KMS-11 (cell line): ENCODE measurements at regions not wholly inside any gene's neighbourhood (a gene's known extent, or its start where the extent isn't known, plus 50 kb on each side); places are given as distances from the start of the nearest gene placed in this dataset.

ENCODE experiments used
- H2AFZ ChIP-seq: fragments of 200-600 bp; sonication (generic); 2 replicates; pipeline ENCODE4 v1.6.1; 2016; ENCODE audit warnings: antibody characterized with exemption, mixed run types, low read depth
- H3K27ac ChIP-seq: fragments of 200-600 bp; sonication (generic); 2 replicates; pipeline ENCODE4 v1.6.1; 2016; ENCODE audit warnings: mild to moderate bottlenecking, mixed run types
- H3K27me3 ChIP-seq: fragments of 200-600 bp; sonication (generic); 2 replicates; pipeline ENCODE4 v1.6.1; 2017; ENCODE audit warnings: mild to moderate bottlenecking, low read depth, mixed run types, moderate library complexity; ENCODE audit not compliant: insufficient read depth
- H3K36me3 ChIP-seq: fragments of 200-600 bp; sonication (generic); 2 replicates; pipeline ENCODE4 v1.6.1; 2017; ENCODE audit warnings: mild to moderate bottlenecking, mixed run types; ENCODE audit not compliant: insufficient read depth
- H3K4me1 ChIP-seq: fragments of 200-600 bp; sonication (generic); 2 replicates; pipeline ENCODE4 v1.6.1; 2016; ENCODE audit warnings: mild to moderate bottlenecking, low read depth, mixed run types; ENCODE audit not compliant: poor library complexity, severe bottlenecking
- H3K4me2 ChIP-seq: fragments of 200-600 bp; sonication (generic); 2 replicates; pipeline ENCODE4 v1.7.0; 2016; ENCODE audit warnings: mild to moderate bottlenecking, mixed run types
- H3K4me3 ChIP-seq: fragments of 200-600 bp; sonication (generic); IDR thresholded peaks from 2 replicates; pipeline ENCODE4 v1.6.1; 2017; ENCODE audit warnings: low read depth, low read length, mixed read lengths; ENCODE audit not compliant: insufficient read depth
- H3K79me2 ChIP-seq: fragments of 200-600 bp; sonication (generic); 2 replicates; pipeline ENCODE4 v1.6.1; 2016; ENCODE audit warnings: low read depth, mixed run types; ENCODE audit not compliant: insufficient read depth
- H3K9ac ChIP-seq: fragments of 200-600 bp; sonication (generic); 2 replicates; pipeline ENCODE4 v1.6.1; 2016; ENCODE audit warnings: mild to moderate bottlenecking, mixed run types
- H4K20me1 ChIP-seq: fragments of 200-600 bp; sonication (generic); 2 replicates; pipeline ENCODE4 v1.6.1; 2016; ENCODE audit warnings: mild to moderate bottlenecking, mixed run types; ENCODE audit not compliant: insufficient read depth
- TF ChIP-seq, protein P1 (sequence below): fragments of 200-600 bp; sonication (generic); conservative IDR thresholded peaks from 2 replicates; pipeline ENCODE4 v1.6.1; 2017; ENCODE audit warnings: low read depth, mild to moderate bottlenecking, antibody characterized with exemption, low read length, moderate library complexity, mixed read lengths

DNA sequence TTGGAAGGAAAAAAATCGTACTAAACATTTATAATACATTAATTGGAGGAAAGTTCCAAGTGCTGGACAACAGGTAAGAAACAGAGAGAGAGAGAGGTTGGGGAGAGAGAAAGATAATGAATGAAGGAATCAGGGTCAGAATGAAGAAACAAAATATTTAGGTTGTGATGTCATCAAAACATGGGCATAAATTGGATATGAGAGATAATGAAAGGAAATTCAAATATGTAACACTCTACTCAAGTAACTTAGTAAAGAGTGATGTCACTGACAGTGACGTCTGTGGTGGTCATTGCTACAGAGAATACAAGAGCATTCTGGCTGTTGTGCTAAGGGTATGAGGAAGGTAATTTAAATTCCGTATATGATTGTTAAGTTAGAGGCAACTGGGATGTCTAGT is 543.4 kb upstream of the COX7C start:
- H3K4me2 ChIP-seq, result no peak overlapping the region

DNA sequence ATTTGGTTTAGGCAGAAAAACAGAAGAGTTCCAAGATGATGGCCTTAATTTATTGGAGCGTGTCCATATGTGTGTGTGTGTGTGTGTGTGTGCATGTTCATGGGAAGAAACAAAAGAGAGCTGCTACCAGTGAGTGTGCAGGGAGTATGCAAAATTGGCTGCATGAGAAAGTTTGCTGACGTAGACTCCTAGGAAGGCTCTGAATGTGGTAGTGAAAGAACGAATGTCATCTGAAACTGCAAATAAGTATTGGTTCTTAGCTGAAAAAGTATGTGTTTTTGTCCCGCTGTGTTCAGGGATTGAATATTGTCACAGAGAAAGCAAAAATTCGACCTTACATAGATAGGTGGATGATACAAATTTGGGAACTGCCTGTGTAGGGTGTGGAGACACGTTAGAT is 542.6 kb upstream of the COX7C start:
- no peaks in the 10 kb centered on the region for H3K27me3 ChIP-seq
- H3K9ac ChIP-seq, result no peak overlapping the region
- no peak overlapping the region for H2AFZ ChIP-seq
- no peaks in the 10 kb centered on the region for H3K79me2 ChIP-seq
- H3K4me3 ChIP-seq, result no peak overlapping the region
- no peaks in the 10 kb centered on the region for H3K4me1 ChIP-seq
- H4K20me1 ChIP-seq, result no peaks in the 10 kb centered on the region
- TF ChIP-seq, protein P1, sequence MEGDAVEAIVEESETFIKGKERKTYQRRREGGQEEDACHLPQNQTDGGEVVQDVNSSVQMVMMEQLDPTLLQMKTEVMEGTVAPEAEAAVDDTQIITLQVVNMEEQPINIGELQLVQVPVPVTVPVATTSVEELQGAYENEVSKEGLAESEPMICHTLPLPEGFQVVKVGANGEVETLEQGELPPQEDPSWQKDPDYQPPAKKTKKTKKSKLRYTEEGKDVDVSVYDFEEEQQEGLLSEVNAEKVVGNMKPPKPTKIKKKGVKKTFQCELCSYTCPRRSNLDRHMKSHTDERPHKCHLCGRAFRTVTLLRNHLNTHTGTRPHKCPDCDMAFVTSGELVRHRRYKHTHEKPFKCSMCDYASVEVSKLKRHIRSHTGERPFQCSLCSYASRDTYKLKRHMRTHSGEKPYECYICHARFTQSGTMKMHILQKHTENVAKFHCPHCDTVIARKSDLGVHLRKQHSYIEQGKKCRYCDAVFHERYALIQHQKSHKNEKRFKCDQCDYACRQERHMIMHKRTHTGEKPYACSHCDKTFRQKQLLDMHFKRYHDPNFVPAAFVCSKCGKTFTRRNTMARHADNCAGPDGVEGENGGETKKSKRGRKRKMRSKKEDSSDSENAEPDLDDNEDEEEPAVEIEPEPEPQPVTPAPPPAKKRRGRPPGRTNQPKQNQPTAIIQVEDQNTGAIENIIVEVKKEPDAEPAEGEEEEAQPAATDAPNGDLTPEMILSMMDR, result no peak
- H3K27ac ChIP-seq, result no peak overlapping the region
- H3K4me2 ChIP-seq, result no peak overlapping the region
- H3K36me3 ChIP-seq, result no peaks in the 10 kb centered on the region

More for the DNA sequence above, 543.4 kb upstream of the COX7C start:
- H3K4me1 ChIP-seq, result no peaks in the 10 kb centered on the region
- no peak overlapping the region for H3K4me3 ChIP-seq
- no peaks in the 10 kb centered on the region for H3K36me3 ChIP-seq
- H2AFZ ChIP-seq, result no peak overlapping the region
- TF ChIP-seq, protein P1, result no peak
- no peaks in the 10 kb centered on the region for H3K79me2 ChIP-seq
- H3K27ac ChIP-seq, result no peak overlapping the region
- H3K9ac ChIP-seq, result no peak overlapping the region
- no peaks in the 10 kb centered on the region for H3K27me3 ChIP-seq
- no peaks in the 10 kb centered on the region for H4K20me1 ChIP-seq

DNA sequence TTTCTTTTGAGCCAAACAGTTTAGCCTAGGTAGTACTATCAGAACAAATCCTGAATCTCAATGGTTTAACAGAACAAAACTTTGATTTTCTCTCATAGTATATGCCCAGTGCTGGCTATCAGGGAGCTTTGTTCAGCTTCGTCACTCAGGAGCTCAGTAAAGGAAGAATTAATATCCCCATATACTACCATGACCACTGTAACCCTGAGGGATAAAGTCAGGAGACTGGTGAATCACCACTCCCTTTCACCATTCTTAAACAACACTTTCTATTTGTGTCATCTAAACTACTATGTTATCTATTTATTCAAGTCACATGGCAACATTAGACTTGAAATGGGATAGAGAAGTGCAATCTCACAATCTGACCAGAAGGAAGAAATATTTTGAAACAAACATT is 522.6 kb upstream of the COX7C start:
- Histone ChIP-seq H4K20me1 (no peaks in the 10 kb centered on the region), H3K27me3 (no peaks in the 10 kb centered on the region), H3K4me2 (no peak overlapping the region), H3K79me2 (no peaks in the 10 kb centered on the region), H3K4me3 (no peak overlapping the region), H3K9ac (no peak overlapping the region), H3K36me3 (no peaks in the 10 kb centered on the region), H3K27ac (no peak overlapping the region), H2AFZ (no peak overlapping the region), H3K4me1 (no peaks in the 10 kb centered on the region)
- TF ChIP-seq, protein P1, result no peak

DNA sequence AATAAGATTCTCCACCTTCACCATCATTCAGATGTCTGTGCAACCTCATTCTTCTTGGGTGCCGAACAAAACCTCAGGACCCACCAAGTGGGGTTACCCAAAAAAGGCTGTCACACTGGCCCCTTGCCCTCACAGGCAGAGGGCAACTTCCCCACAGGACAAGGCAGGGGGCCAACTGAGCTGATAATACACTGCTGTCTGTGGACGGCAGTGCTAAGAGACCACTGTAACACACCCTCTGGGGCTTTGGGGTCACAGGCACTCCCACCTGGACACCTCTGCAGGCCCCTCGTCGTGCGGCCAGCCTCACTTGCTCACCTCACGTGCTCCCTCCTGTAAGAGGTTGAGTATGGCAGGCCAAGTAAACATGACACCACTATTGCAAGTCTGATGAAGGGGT is 515.8 kb upstream of the COX7C start:
- H3K36me3 ChIP-seq, result no peaks in the 10 kb centered on the region
- no peak overlapping the region for H3K9ac ChIP-seq
- H3K27me3 ChIP-seq, result no peaks in the 10 kb centered on the region
- TF ChIP-seq, protein P1, result no peak
- H3K4me1 ChIP-seq, result no peaks in the 10 kb centered on the region
- H2AFZ ChIP-seq, result no peak overlapping the region
- no peaks in the 10 kb centered on the region for H4K20me1 ChIP-seq
- no peak overlapping the region for H3K27ac ChIP-seq
- no peak overlapping the region for H3K4me2 ChIP-seq
- no peak overlapping the region for H3K4me3 ChIP-seq
- no peaks in the 10 kb centered on the region for H3K79me2 ChIP-seq

DNA sequence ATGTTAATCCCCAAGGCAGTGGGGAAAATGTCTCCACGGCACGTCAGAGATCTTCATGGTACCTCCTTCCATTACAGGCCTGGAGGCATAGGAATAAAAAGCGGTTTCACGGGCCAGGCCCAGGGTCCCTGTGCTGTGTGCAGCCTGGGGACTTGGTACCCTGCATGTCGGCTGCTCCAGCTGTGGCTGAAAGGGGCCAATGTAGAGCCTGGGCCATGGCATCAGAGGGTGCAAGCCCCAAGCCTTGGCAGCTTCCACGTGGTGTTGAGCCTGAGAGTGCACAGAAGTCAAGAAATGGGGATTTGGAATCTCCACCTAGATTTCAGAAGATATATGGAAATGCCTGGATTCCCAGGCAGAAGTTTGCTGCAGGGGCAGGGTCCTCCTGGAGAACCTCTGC is 508.9 kb upstream of the COX7C start:
- H3K4me2 ChIP-seq, result no peak overlapping the region
- H3K79me2 ChIP-seq, result no peaks in the 10 kb centered on the region
- H3K4me3 ChIP-seq, result no peak overlapping the region
- H3K4me1 ChIP-seq, result no peaks in the 10 kb centered on the region
- no peak overlapping the region for H3K27ac ChIP-seq
- no peak overlapping the region for H3K9ac ChIP-seq
- TF ChIP-seq, protein P1, result no peak
- H2AFZ ChIP-seq, result no peak overlapping the region
- no peaks in the 10 kb centered on the region for H3K27me3 ChIP-seq
- H3K36me3 ChIP-seq, result no peaks in the 10 kb centered on the region
- no peaks in the 10 kb centered on the region for H4K20me1 ChIP-seq
